H9 (cell line): ENCODE measurements at regions not wholly inside any gene's neighbourhood (a gene's known extent, or its start where the extent isn't known, plus 50 kb on each side); places are given as distances from the start of the nearest gene placed in this dataset.

Experiments used
- DNase-seq: peaks from one replicate; pipeline ENCODE4 v3.0.0-alpha.2; 2017
- H2AFZ ChIP-seq: one replicate; pipeline ENCODE4 v1.6.1; 2013; ENCODE audit warnings: mild to moderate bottlenecking, low read length, control low read depth, moderate library complexity
- H2AK5ac ChIP-seq: 2 replicates; pipeline ENCODE4 v1.6.1; 2013; ENCODE audit warnings: low read length, control low read depth, mixed read lengths; ENCODE audit not compliant: insufficient read length
- H2BK120ac ChIP-seq: one replicate; pipeline ENCODE4 v1.6.1; 2013; ENCODE audit warnings: low read depth, mild to moderate bottlenecking, low read length, control low read depth, inconsistent platforms; ENCODE audit not compliant: poor library complexity, severe bottlenecking
- H2BK12ac ChIP-seq: 2 replicates; pipeline ENCODE4 v1.6.1; 2013; ENCODE audit warnings: low read length, control low read depth, mixed read lengths, low read depth; ENCODE audit not compliant: insufficient read length
- H2BK15ac ChIP-seq: 2 replicates; pipeline ENCODE4 v1.6.1; 2013; ENCODE audit warnings: low read depth, low read length, control low read depth
- H2BK20ac ChIP-seq: one replicate; pipeline ENCODE4 v1.6.1; 2013; ENCODE audit warnings: low read depth, mild to moderate bottlenecking, low read length, control low read depth, inconsistent platforms; ENCODE audit not compliant: poor library complexity, severe bottlenecking
- H2BK5ac ChIP-seq: 2 replicates; pipeline ENCODE4 v1.6.1; 2013; ENCODE audit warnings: low read length, control low read depth, mixed read lengths; ENCODE audit not compliant: insufficient read length
- H3K14ac ChIP-seq: 2 replicates; pipeline ENCODE4 v1.6.1; 2013; ENCODE audit warnings: low read length, control low read depth; ENCODE audit not compliant: insufficient read depth
- H3K18ac ChIP-seq: 2 replicates; pipeline ENCODE4 v1.6.1; 2013; ENCODE audit warnings: low read depth, mild to moderate bottlenecking, mixed read lengths, low read length, control low read depth; ENCODE audit not compliant: insufficient read length
- H3K23ac ChIP-seq: 2 replicates; pipeline ENCODE4 v1.6.1; 2013; ENCODE audit warnings: low read length, control low read depth, mixed read lengths, low read depth; ENCODE audit not compliant: insufficient read length
- H3K23me2 ChIP-seq: 2 replicates; pipeline ENCODE4 v1.6.1; 2013; ENCODE audit warnings: low read depth, mild to moderate bottlenecking, mixed read lengths, low read length, control low read depth; ENCODE audit not compliant: insufficient read length, poor library complexity, severe bottlenecking
- H3K27ac ChIP-seq: 2 replicates; pipeline ENCODE4 v1.5.1; 2013; ENCODE audit warnings: low read length, control low read depth, mixed read lengths, low read depth; ENCODE audit not compliant: insufficient read length
- H3K27me3 ChIP-seq: 2 replicates; pipeline ENCODE4 v1.6.1; 2013; ENCODE audit warnings: low read length, control low read depth, inconsistent platforms; ENCODE audit not compliant: insufficient read depth
- H3K4ac ChIP-seq: 2 replicates; pipeline ENCODE4 v1.6.1; 2013; ENCODE audit warnings: low read depth, mild to moderate bottlenecking, control low read depth, inconsistent platforms, low read length, moderate library complexity
- H3K4me1 ChIP-seq: 2 replicates; pipeline ENCODE4 v1.6.1; 2013; ENCODE audit warnings: low read length, control low read depth, inconsistent platforms; ENCODE audit not compliant: insufficient read depth
- H3K4me2 ChIP-seq: 2 replicates; pipeline ENCODE4 v1.6.1; 2013; ENCODE audit warnings: low read length, control low read depth, mixed read lengths; ENCODE audit not compliant: insufficient read length, insufficient read depth
- H3K56ac ChIP-seq: 2 replicates; pipeline ENCODE4 v1.6.1; 2013; ENCODE audit warnings: low read depth, mild to moderate bottlenecking, mixed read lengths, low read length, control low read depth; ENCODE audit not compliant: insufficient read length
- H3K79me1 ChIP-seq: 2 replicates; pipeline ENCODE4 v1.6.1; 2013; ENCODE audit warnings: low read depth, mild to moderate bottlenecking, moderate library complexity, low read length, control low read depth, inconsistent platforms; ENCODE audit not compliant: insufficient read depth, poor library complexity, severe bottlenecking
- H3K79me2 ChIP-seq: 2 replicates; pipeline ENCODE4 v1.6.1; 2013; ENCODE audit warnings: low read length, control low read depth, inconsistent platforms; ENCODE audit not compliant: insufficient read depth
- H3K9ac ChIP-seq: 2 replicates; pipeline ENCODE4 v1.6.1; 2013; ENCODE audit warnings: low read length, control low read depth, mixed read lengths; ENCODE audit not compliant: insufficient read length; ENCODE audit errors: extremely low read depth
- H3K9me3 ChIP-seq: one replicate; pipeline ENCODE4 v1.6.1; 2013; ENCODE audit warnings: low read depth, low read length, inconsistent platforms; ENCODE audit not compliant: control insufficient read depth
- H3T11ph ChIP-seq: one replicate; pipeline ENCODE4 v1.6.1; 2013; ENCODE audit warnings: mild to moderate bottlenecking, low read length, control low read depth, inconsistent platforms
- H4K20me1 ChIP-seq: one replicate; pipeline ENCODE4 v1.6.1; 2013; ENCODE audit not compliant: control insufficient read depth, insufficient read length, insufficient read depth
- H4K5ac ChIP-seq: 2 replicates; pipeline ENCODE4 v1.6.1; 2013; ENCODE audit warnings: low read depth, mild to moderate bottlenecking, mixed read lengths, low read length, control low read depth; ENCODE audit not compliant: insufficient read length
- H4K8ac ChIP-seq: replicated peaks from 2 replicates; pipeline ENCODE4 v1.6.1; 2013; ENCODE audit warnings: low read length, control low read depth, mixed read lengths, low read depth; ENCODE audit not compliant: insufficient read length
- H4K91ac ChIP-seq: 2 replicates; pipeline ENCODE4 v1.6.1; 2013; ENCODE audit warnings: low read depth, mild to moderate bottlenecking, moderate library complexity, mixed read lengths, low read length, control low read depth; ENCODE audit not compliant: insufficient read length
- H3K27ac Mint-ChIP-seq, 3 experiments: 2 replicates in 2 of 3; 3 replicates in 1 of 3; pipeline ENCODE4 v1.8.0; 2020 to 2021; ENCODE audit warnings: mixed read lengths in 3 of 3, mild to moderate bottlenecking in 1 of 3, moderate library complexity in 1 of 3
- H3K27me3 Mint-ChIP-seq: 2 replicates; pipeline ENCODE4 v1.8.0; 2021; ENCODE audit warnings: low read depth, mild to moderate bottlenecking, moderate library complexity, mixed read lengths
- H3K36me3 Mint-ChIP-seq, 3 experiments: 2 replicates in 2 of 3; 3 replicates in 1 of 3; pipeline ENCODE4 v1.8.0; 2020 to 2021; ENCODE audit warnings: low read depth in 3 of 3, mixed read lengths in 3 of 3; ENCODE audit not compliant: insufficient read depth in 1 of 3
- H3K4me1 Mint-ChIP-seq, 2 experiments: 2 replicates each; pipeline ENCODE4 v1.8.0; 2020; ENCODE audit warnings: mixed read lengths in 2 of 2
- H3K4me3 Mint-ChIP-seq, 2 experiments: 2 replicates in 1 of 2; 3 replicates in 1 of 2; pipeline ENCODE4 v1.8.0; 2020 to 2021; ENCODE audit warnings: mild to moderate bottlenecking in 2 of 2, mixed read lengths in 2 of 2, moderate library complexity in 1 of 2
- H3K9me3 Mint-ChIP-seq, 2 experiments: 2 replicates in 1 of 2; 3 replicates in 1 of 2; pipeline ENCODE4 v1.8.0; 2020; ENCODE audit warnings: mild to moderate bottlenecking in 2 of 2, mixed read lengths in 2 of 2, moderate library complexity in 1 of 2
- WGBS: extraction: QIAGEN DNeasy Blood & Tissue Kit; methylation state at CpG from one replicate; pipeline ENCODE4 v1.1.7; 2013; ENCODE audit warnings: missing lambda C conversion rate, low lambda C conversion rate, mixed read lengths; ENCODE audit not compliant: insufficient read length; ENCODE audit errors: extremely low coverage; 5-methylcytosine and 5-hydroxymethylcytosine counted together
- TF ChIP-seq, protein P1 (sequence below): fragments of 200-600 bp; sonication (generic); conservative IDR thresholded peaks from 3 replicates; pipeline ENCODE4 v1.8.0; 2021; ENCODE audit warnings: antibody characterized with exemption, mild to moderate bottlenecking

DNA sequence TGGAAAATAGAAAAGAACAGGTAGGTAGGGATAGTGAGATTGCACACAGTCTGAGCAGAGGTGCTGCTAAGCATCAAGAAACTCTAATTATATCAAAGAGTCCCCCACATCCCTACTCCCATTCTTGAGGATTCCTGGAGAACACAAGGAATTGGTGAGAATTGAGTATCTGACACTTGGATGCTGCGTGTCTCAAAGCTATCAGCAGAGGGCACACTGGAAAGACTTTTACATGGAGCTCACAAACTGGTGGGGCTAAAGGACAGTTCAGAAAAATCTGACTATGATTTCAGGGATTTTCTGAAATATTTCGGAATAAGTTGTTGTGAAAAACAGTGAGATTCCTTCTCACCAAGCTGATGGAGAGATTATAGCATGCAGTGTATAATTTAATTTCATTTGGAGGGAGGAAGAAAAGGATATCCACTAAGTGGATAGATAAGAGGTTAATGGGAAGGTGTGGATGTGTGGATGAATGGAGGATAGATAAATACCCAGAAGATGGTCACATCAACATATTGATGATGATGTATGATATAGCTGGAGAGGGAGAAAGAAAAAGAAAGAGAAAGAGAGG lies 215.4 kb upstream of the DEFB112 start:
- H3K9me3 Mint-ChIP-seq: peaks cover 11% of the 10 kb centered on the region in 2 experiments; a peak in 3 of 5 replicates
- no peak overlapping the region for H3K27ac ChIP-seq
- no peak overlapping the region for H3K14ac ChIP-seq
- DNase-seq: no peak
- no peaks in the 10 kb centered on the region for H3K79me1 ChIP-seq
- H3K4ac ChIP-seq: no peak overlapping the region
- no peak overlapping the region for H2BK5ac ChIP-seq
- no peak overlapping the region for H3T11ph ChIP-seq
- no peak overlapping the region for H4K91ac ChIP-seq
- no peak overlapping the region for H3K27ac Mint-ChIP-seq
- TF ChIP-seq, protein P1, sequence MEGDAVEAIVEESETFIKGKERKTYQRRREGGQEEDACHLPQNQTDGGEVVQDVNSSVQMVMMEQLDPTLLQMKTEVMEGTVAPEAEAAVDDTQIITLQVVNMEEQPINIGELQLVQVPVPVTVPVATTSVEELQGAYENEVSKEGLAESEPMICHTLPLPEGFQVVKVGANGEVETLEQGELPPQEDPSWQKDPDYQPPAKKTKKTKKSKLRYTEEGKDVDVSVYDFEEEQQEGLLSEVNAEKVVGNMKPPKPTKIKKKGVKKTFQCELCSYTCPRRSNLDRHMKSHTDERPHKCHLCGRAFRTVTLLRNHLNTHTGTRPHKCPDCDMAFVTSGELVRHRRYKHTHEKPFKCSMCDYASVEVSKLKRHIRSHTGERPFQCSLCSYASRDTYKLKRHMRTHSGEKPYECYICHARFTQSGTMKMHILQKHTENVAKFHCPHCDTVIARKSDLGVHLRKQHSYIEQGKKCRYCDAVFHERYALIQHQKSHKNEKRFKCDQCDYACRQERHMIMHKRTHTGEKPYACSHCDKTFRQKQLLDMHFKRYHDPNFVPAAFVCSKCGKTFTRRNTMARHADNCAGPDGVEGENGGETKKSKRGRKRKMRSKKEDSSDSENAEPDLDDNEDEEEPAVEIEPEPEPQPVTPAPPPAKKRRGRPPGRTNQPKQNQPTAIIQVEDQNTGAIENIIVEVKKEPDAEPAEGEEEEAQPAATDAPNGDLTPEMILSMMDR: peak; percentile 70
- peaks cover 2 to 6% of the 10 kb centered on the region in 2 experiments; a peak in 1 of 4 replicates for H3K4me1 Mint-ChIP-seq
- no peaks in the 10 kb centered on the region for H3K9me3 ChIP-seq
- H2AK5ac ChIP-seq: no peak overlapping the region
- H2BK12ac ChIP-seq: no peak overlapping the region
- H3K4me3 Mint-ChIP-seq: no peak overlapping the region
- no peak overlapping the region for H4K5ac ChIP-seq
- no peak overlapping the region for H3K56ac ChIP-seq
- no peak overlapping the region for H2BK20ac ChIP-seq
- no peaks in the 10 kb centered on the region for H3K23me2 ChIP-seq
- H2AFZ ChIP-seq: no peak overlapping the region
- H2BK120ac ChIP-seq: no peak overlapping the region
- H2BK15ac ChIP-seq: no peak overlapping the region
- H3K18ac ChIP-seq: no peak overlapping the region
- no peaks in the 10 kb centered on the region; the same call in 1 of the 2 replicates for H3K27me3 Mint-ChIP-seq
- H3K27me3 ChIP-seq: no peaks in the 10 kb centered on the region
- no peaks in the 10 kb centered on the region for H4K20me1 ChIP-seq
- H3K9ac ChIP-seq: no peak overlapping the region
- WGBS: no CpG with 5 or more reads among the region's 2 CpGs
- no peak overlapping the region for H4K8ac ChIP-seq
- H3K4me1 ChIP-seq: no peaks in the 10 kb centered on the region; the same call in 1 of the 2 replicates
- no peaks in the 10 kb centered on the region for H3K79me2 ChIP-seq
- H3K4me2 ChIP-seq: no peak overlapping the region
- no peak overlapping the region for H3K23ac ChIP-seq
- H3K36me3 Mint-ChIP-seq: peaks cover 3 to 8% (median 8%) of the 10 kb centered on the region in 3 experiments; a peak in 5 of 7 replicates
